Hematopoietic multipotent progenitor cell treated with erythropoietin and hydrocortisone succinate and interleukin-3 and kit ligand, for 17 days (in vitro differentiated cells): ENCODE measurements at regions not wholly inside any gene's neighbourhood (a gene's known extent, or its start where the extent isn't known, plus 50 kb on each side); places are given as distances from the start of the nearest gene placed in this dataset.

ENCODE experiments used
- DNase-seq: peaks from one replicate; pipeline ENCODE4 v3.0.0-alpha.2; 2015; ENCODE audit warnings: low spot score

- no peak for DNase-seq
Observed at GRCh38 chr1:208541225-208541855, 297.2 kb upstream of the PLXNA2 start.

GRCh38 chr1:208542309-208542708 lies 298.1 kb upstream of the PLXNA2 start:
- DNase-seq, result no peak

GRCh38 chr1:208544053-208544452 lies 299.9 kb upstream of the PLXNA2 start:
- DNase-seq, result no peak

GRCh38 chr1:208544794-208545193 lies 300.6 kb upstream of the PLXNA2 start:
- DNase-seq, result no peak

DNA sequence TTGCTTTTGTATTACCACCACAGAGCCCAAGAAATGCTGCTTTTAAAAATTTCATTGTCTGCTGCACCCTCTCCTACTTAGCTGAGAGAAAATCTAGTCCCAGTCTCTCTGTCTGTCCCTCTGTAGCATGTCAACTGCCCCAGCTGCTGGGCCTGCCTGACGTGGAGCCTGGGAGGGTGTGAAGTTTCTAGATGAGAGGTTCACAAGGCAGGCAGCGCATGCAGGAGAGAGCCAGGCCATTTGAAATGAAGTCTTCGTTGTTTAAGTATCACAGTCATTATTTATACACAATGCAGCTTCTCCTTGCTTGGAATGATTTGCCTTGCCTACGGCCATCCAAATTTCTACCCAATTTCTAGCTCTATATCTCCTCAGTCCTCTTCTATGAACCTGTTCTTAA lies 306.8 kb upstream of the PLXNA2 start:
- no peak for DNase-seq

- no peak for DNase-seq
Observed at GRCh38 chr1:208551633-208552320, 307.6 kb upstream of the PLXNA2 start.

DNA sequence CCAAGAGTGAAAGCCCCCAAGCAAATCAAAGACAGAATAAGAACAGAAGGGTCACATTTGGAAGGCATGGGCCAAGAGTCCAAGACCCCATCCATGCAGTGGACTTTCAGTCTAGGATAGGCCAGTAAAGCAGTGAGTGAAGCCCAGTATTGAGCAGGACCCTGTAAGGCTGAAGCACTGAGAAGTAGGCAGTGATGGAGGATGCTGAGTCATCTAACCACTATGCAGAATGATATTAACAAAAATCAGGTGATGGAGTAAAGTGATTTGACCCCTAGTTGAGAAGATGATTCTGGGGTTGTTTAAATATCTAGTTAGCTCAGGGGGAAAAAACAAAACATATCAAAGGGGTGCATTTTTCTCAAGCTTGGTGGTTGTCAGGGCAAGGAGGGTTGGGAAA lies 308.7 kb upstream of the PLXNA2 start:
- DNase-seq, result no peak

- DNase-seq, result no peak
Observed at GRCh38 chr1:208556461-208556860, 312.3 kb upstream of the PLXNA2 start.

DNA sequence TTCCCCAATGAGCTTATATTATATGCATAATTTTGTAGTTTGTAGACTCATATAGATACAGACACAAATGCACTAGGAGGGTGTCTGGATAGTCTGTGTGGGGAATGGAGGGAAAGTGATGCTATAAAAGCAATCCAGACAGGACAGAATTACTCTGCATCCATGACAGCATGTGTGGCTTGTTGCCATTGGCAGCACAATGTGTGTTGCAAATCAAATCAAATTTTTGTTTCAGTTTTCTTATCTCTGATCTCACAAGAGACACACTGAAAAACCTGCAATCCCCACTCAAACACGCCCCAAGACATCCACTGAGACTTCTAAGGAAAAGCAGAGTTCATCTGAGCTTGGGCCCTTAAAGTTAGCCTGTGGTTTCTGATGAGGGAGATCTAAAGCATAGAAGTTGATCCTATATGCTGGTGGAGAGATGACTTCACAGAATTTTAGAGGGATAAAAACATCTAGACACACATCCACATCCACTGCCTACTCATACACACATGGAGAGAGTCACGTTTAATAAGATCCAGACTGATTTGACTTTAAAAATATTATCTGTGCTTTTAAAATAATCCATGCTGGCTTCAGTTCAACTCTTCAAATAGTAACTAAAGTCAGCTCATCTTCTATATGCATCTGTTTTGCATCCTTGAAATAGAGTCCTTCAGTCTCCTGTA lies 313.0 kb upstream of the PLXNA2 start:
- DNase-seq, result no peak

DNA sequence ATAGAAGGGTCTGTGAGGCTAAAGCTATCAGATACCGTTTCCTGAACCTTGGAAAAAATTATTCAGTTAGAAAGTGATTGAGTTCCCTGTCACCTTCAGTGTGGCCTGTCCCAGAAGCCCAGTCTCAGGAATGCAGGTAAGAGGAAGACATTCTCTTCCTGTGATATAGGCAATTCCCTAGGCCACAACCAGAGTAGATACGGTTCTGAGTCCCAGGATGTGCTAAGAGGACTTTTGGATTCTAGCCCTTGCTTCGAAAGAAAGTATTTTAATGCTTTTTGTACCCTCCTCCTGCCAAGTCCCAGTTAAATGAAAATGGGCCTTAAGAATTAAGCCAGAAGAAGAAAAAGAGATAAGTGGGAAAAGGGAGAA lies 313.5 kb upstream of the PLXNA2 start:
- no peak for DNase-seq

DNA sequence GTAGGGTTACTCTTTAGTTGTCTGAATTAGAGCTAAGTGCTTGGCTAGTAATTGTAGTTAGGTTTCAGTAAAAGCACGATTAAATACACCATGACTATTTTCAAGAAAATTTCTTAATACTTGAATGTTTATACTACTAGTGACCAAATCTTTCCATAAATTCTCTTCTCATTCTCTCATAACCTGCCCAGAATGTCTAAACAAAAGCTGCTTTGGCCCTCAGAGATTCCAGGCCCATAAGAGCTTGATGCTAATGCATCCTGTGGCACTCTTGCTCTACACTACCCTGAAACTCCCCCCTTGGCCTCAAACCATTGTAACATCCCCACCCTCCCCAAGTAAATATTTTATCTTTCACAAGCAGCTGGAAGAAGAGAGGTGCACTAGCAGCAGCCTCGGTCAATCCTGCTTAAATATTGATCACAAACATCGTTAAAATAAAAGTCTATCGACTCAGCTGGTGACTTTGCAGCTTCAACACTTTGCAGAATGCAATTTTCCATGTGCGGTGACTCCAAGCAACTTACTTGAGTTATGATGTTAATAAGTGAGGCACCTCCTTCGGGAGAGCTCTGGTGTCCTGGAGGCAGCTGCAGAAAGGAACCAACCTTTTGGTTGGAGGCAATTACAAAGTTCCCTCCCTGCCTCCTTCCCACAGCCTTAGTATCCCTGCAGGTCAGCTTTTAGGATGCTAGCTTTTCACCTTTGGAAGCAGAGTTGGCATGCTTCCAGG lies 315.6 kb upstream of the PLXNA2 start:
- no peak for DNase-seq

- no peak for DNase-seq
Observed at GRCh38 chr1:208562151-208562960, 318.2 kb upstream of the PLXNA2 start.

DNA sequence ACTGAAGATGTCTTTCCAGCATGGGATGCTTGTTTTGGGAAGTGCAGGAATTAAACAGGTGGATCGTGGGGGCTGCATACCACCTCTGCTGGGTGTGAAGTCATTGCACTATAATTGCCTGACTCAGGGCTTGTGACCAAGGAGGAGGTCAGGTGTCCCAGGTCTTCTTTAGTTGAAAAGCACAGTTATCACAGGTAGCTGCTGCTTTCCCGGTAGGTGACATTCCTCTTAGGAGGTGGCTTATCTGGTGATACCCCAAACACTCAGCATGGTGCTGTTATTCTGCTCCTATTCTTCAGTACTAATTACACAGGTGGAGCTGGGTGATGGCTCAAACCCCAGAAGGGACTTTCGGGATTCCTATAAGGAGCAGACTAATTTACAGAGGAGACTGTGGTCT lies 320.3 kb upstream of the PLXNA2 start:
- DNase-seq, result no peak

- DNase-seq, result no peak
Observed at GRCh38 chr1:208565756-208566440, 321.7 kb upstream of the PLXNA2 start.

DNA sequence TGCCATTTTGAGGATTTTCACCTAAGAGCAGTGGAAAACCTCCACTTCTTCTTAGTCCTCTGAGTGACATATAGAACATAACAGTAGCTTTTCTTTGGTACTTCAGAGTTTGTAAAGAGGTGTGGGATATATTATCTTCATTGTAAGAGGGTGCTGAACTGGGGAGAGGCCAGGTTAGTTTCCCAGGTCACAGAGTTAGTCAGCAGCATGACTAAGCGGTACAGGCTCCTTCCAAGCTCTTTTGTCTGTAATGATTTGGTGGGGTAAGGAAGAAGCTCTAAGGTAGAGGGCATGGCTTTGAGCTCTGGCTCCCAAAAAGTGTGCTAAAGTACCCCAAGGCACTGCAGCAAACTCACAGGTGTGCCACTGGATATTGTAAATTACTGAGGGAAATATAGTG lies 325.0 kb upstream of the PLXNA2 start:
- no peak for DNase-seq

DNA sequence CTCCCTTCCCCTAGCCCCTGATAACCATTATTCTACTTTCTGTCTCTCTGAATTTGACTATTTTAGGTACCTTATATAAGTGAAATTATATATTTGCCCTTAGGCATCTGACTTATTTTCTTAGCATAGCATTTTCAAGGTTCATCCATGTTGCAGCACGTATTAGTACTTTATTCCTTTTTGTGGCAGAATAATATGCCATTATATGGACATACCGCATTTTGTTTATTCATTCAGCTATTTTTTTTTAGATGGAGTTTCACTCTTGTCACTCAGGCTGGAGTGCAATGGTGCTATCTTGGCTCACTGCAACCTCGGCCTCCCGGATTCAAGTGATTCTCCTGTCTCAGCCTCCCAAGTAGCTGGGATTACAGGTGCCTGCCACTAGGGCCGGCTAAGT lies 326.2 kb upstream of the PLXNA2 start:
- no peak for DNase-seq

DNA sequence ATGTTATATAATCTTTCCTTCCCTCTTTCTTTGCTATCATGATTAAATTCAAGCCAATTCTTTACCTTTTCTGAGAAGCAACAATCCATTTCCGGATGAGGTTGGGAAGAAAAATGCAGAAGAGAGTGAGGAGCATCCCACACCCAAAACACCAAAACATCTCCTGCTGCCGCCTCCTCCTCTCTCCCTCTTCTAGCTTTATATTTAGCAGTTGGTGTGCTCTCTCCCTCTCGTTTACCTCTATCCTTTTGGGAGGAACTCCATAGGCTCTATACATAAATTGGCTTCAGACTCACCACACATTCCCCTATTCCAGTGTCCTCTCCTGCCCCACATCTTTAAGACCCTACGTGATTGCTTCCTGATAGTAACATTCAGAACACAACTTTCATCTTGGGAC lies 332.2 kb upstream of the PLXNA2 start:
- no peak for DNase-seq

DNA sequence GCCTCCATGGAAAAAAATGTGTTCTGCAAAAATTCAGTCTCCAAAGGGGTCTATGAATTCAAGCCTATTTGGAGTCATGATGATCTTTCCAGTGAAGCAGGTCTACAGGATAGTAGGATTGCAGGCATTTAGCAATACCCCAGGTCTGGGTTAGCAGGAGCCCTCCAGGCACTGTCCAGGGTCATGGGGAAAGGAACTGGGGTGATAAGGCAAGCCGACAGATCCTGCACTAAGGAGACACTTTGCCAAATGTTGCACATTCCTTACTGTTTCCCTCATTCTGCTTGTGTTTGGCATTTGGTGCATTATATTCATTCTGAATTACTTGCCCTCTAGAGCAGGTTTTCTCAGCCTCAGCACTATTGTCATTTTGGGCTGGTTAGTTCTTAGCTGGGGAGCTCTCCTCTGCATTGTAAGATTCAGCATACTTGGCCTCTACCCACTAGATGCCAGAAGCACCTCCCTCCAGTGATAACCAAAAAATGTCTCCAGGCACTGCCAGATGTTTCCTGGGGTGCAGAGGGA lies 333.3 kb upstream of the PLXNA2 start:
- no peak for DNase-seq

DNA sequence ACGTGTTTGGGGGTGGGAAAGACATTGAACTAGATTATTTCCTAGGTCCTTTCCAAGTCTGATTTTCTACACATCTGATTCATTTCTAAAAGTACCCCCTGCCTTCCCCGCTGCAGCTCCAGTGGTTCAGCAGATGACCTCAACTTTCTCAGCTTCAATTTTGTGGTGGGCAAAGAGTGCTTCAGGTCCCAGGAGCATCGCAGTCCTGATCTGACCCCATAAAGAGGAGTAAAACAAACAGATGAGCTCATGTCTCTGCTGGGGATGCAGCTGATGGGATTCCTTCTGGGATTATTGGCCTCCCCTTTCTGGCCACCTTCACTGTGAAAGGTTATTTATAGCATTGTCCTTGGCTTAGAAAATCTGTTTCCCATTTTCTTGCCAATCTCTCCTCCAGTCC lies 337.0 kb upstream of the PLXNA2 start:
- DNase-seq, result no peak

- no peak for DNase-seq
Observed at GRCh38 chr1:208581667-208582066, 337.5 kb upstream of the PLXNA2 start.

- no peak for DNase-seq
Observed at GRCh38 chr1:208584167-208584755, 340.1 kb upstream of the PLXNA2 start.
